ENCODE measurements at regions not wholly inside any gene's neighbourhood (a gene's known extent, or its start where the extent isn't known, plus 50 kb on each side); places are given as distances from the start of the nearest gene placed in this dataset.

- DNase-seq (ENCODE audit: extremely low read depth in 1 of 4, low spot score in 3 of 4) (no peak), FAIRE-seq (no peak), ATAC-seq (no peak)
- Histone ChIP-seq H3K4me3 (no peak overlapping the region), H2AFZ (ENCODE audit: low read depth, low read length) (no peak overlapping the region), H4K20me1 (replicated peaks; ENCODE audit: control insufficient read depth, insufficient read depth, low read length) (no peaks in the 10 kb centered on the region), H3K4me1 (replicated peaks in 1 of 2; ENCODE audit: control insufficient read depth in 2 of 2, insufficient read depth in 2 of 2, low read length in 2 of 2) (peaks cover 0 to 13% of the 10 kb centered on the region in 2 experiments; a peak in 2 of 5 replicates), H3K27ac (ENCODE audit: extremely low read depth, low read depth, low read length) (no peak overlapping the region), H3K4me2 (ENCODE audit: insufficient read depth, low read length) (no peak overlapping the region), H3K9me3 (replicated peaks; ENCODE audit: control insufficient read depth, insufficient read depth, low read depth, low read length) (no peaks in the 10 kb centered on the region), H3K36me3 (ENCODE audit: control insufficient read depth, insufficient read depth, low read length) (no peaks in the 10 kb centered on the region), H3K9ac (ENCODE audit: insufficient read depth in 1 of 2, low read depth in 2 of 2, low read length in 2 of 2) (no peak overlapping the region), H3K27me3 (ENCODE audit: control insufficient read depth in 2 of 2, insufficient read depth in 2 of 2, low read length in 2 of 2) (peaks cover 0 to 11% of the 10 kb centered on the region in 2 experiments; a peak in 3 of 5 replicates), H3K9me1 (ENCODE audit: control insufficient read depth, insufficient read depth, low read length) (no peaks in the 10 kb centered on the region), H3K79me2 (ENCODE audit: control insufficient read depth, insufficient read depth, low read length) (no peaks in the 10 kb centered on the region)
- CTCF ChIA-PET (ENCODE audit: low intra/inter-chr PET ratio), result no interaction called here
- in situ Hi-C loops (cut with MboI) (no loop called here), intact Hi-C loops (cut with micrococcal nuclease) (loop anchor here (5.0 kb wide), 1 partner anchor 516 kb away; no protein-coding TSS in a partner anchor)
- TF ChIP-seq PHB2 (IDR thresholded peaks at IDR 0.05; ENCODE audit: low read depth) (no peak), CSDE1 (IDR thresholded peaks at IDR 0.05) (no peak), NEUROD1 (IDR thresholded peaks at IDR 0.05; ENCODE audit: borderline replicate concordance, low read depth, low read length, partially characterized antibody) (no peak), ZNF561 (CRISPR knock-in tag; conservative IDR thresholded peaks at IDR 0.05) (no peak), HDAC6 (IDR thresholded peaks at IDR 0.05; ENCODE audit: low read depth, low read length) (no peak), ZBTB33 (CRISPR knock-in tag; IDR thresholded peaks at IDR 0.05) (no peak), HMG20A (CRISPR knock-in tag; conservative IDR thresholded peaks at IDR 0.05) (no peak), PRPF4 (IDR thresholded peaks at IDR 0.05; ENCODE audit: insufficient read depth, low read depth, low read length, poor library complexity, severe bottlenecking) (no peak), PHF8 (IDR thresholded peaks at IDR 0.05; ENCODE audit: borderline replicate concordance, low read length) (no peak), ZNF165 (CRISPR knock-in tag; IDR thresholded peaks at IDR 0.05; ENCODE audit: borderline replicate concordance) (no peak), HDAC3 (IDR thresholded peaks at IDR 0.05; ENCODE audit: borderline replicate concordance, partially characterized antibody) (no peak), ZSCAN32 (CRISPR knock-in tag; IDR thresholded peaks at IDR 0.05) (no peak)
- TF ChIP-seq, protein P1, sequence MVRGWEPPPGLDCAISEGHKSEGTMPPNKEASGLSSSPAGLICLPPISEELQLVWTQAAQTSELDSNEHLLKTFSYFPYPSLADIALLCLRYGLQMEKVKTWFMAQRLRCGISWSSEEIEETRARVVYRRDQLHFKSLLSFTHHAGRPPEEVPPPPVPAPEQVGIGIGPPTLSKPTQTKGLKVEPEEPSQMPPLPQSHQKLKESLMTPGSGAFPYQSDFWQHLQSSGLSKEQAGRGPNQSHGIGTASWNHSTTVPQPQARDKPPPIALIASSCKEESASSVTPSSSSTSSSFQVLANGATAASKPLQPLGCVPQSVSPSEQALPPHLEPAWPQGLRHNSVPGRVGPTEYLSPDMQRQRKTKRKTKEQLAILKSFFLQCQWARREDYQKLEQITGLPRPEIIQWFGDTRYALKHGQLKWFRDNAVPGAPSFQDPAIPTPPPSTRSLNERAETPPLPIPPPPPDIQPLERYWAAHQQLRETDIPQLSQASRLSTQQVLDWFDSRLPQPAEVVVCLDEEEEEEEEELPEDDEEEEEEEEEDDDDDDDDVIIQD (CRISPR knock-in tag; IDR thresholded peaks at IDR 0.05), result no peak
- TF ChIP-seq, protein P2, sequence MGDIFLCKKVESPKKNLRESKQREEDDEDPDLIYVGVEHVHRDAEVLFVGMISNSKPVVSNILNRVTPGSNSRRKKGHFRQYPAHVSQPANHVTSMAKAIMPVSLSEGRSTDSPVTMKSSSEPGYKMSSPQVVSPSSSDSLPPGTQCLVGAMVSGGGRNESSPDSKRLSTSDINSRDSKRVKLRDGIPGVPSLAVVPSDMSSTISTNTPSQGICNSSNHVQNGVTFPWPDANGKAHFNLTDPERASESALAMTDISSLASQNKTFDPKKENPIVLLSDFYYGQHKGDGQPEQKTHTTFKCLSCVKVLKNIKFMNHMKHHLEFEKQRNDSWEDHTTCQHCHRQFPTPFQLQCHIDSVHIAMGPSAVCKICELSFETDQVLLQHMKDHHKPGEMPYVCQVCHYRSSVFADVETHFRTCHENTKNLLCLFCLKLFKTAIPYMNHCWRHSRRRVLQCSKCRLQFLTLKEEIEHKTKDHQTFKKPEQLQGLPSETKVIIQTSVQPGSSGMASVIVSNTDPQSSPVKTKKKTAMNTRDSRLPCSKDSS (IDR thresholded peaks at IDR 0.05; ENCODE audit: low read depth, partially characterized antibody), result no peak
- POLR2A ChIA-PET, result interaction anchor here (0.8 to 1.4 kb wide), 2 partner anchors 10 to 74 kb away, joined by 3 read pairs; no protein-coding TSS in a partner anchor
- no TSS peak for BruUV-seq (replicated peaks)
- 0% methylated on average over 3 of the region's 3 CpGs for WGBS (ENCODE audit: insufficient coverage, low coverage, missing lambda C conversion rate)
Observed at GRCh38 chr3:41097896-41098496, 101.3 kb upstream of the CTNNB1 start.
